D721Med (cell line): ENCODE measurements at regions not wholly inside any gene's neighbourhood (a gene's known extent, or its start where the extent isn't known, plus 50 kb on each side); places are given as distances from the start of the nearest gene placed in this dataset.

ENCODE experiments used
- DNase-seq: peaks from one replicate; pipeline ENCODE4 v3.0.0; 2011; ENCODE audit warnings: low spot score; ENCODE audit not compliant: insufficient read length
- FAIRE-seq: peaks from 2 replicates; lab custom pipeline; 2011; peaks lifted over from hg19 to GRCh38; lab: Jason Lieb, UNC
- CTCF ChIP-seq: IDR thresholded peaks from 2 replicates; pipeline ENCODE4 v1.5.1; 2012; ENCODE audit warnings: mild to moderate bottlenecking, control low read depth; ENCODE audit not compliant: insufficient read depth; ENCODE audit errors: missing control alignments

- DNase-seq (no peak), FAIRE-seq (no peak)
- TF ChIP-seq CTCF: no peak
Observed at GRCh38 chr6:15862810-15863209, 200.0 kb upstream of the DTNBP1 start.

GRCh38 chr6:15861486-15861885, 198.7 kb upstream of the DTNBP1 start:
- DNase-seq (no peak), FAIRE-seq (no peak)

GRCh38 chr6:15854826-15855710, 192.2 kb upstream of the DTNBP1 start:
- no peak for FAIRE-seq
- DNase-seq: no peak
- TF ChIP-seq CTCF: no peak

More at GRCh38 chr6:15861486-15861885, 198.7 kb upstream of the DTNBP1 start:
- no peak for TF ChIP-seq CTCF

GRCh38 chr6:15854378-15854777, 191.6 kb upstream of the DTNBP1 start:
- no peak for TF ChIP-seq CTCF
- FAIRE-seq (no peak), DNase-seq (no peak)

GRCh38 chr6:15853259-15853658, 190.4 kb upstream of the DTNBP1 start:
- no peak for FAIRE-seq
- TF ChIP-seq CTCF: no peak

GRCh38 chr6:15852289-15852688, 189.5 kb upstream of the DTNBP1 start:
- FAIRE-seq: no peak
- no peak for DNase-seq
- no peak for TF ChIP-seq CTCF

More at GRCh38 chr6:15853259-15853658, 190.4 kb upstream of the DTNBP1 start:
- DNase-seq: no peak

- FAIRE-seq: no peak
- no peak for TF ChIP-seq CTCF
- DNase-seq: no peak
Observed at GRCh38 chr6:15849395-15849794, 186.6 kb upstream of the DTNBP1 start.
